ENCODE measurements at regions not wholly inside any gene's neighbourhood (a gene's known extent, or its start where the extent isn't known, plus 50 kb on each side); places are given as distances from the start of the nearest gene placed in this dataset.

GRCh38 chr2:236663287-236664101, 93.9 kb downstream of the ACKR3 start:
- ChIA-PET CTCF (no interaction called here), POLR2A (ENCODE audit: low non-redundant PET) (no interaction called here)
- DNase-seq (ENCODE audit: low spot score) = no peak
- H3K27ac ChIP-seq = no peak overlapping the region
- no peak for TF ChIP-seq CTCF (conservative IDR thresholded peaks at IDR 0.05; ENCODE audit: low read depth)

GRCh38 chr2:236664136-236664535, 94.5 kb downstream of the ACKR3 start:
- H3K27ac ChIP-seq = no peak overlapping the region
- ChIA-PET CTCF (interaction anchor here (1.0 kb wide), 1 partner anchor 16 kb away, joined by 3 read pairs; no protein-coding TSS in a partner anchor), POLR2A (ENCODE audit: low non-redundant PET) (no interaction called here)
- no peak for DNase-seq (ENCODE audit: low spot score)
- no peak for TF ChIP-seq CTCF (conservative IDR thresholded peaks at IDR 0.05; ENCODE audit: low read depth)

- DNase-seq (ENCODE audit: low spot score) = no peak
- ChIA-PET POLR2A (ENCODE audit: low non-redundant PET) (no interaction called here), CTCF (interaction anchor here (1.0 kb wide), 1 partner anchor 15 kb away, joined by 3 read pairs; no protein-coding TSS in a partner anchor)
- TF ChIP-seq CTCF (conservative IDR thresholded peaks at IDR 0.05; ENCODE audit: low read depth) = no peak
- no peak overlapping the region for H3K27ac ChIP-seq
Measured at GRCh38 chr2:236665101-236665500, 95.5 kb downstream of the ACKR3 start.

- H3K27ac ChIP-seq = no peak overlapping the region
- ChIA-PET POLR2A (ENCODE audit: low non-redundant PET) (no interaction called here), CTCF (no interaction called here)
- DNase-seq (ENCODE audit: low spot score) = no peak
- no peak for TF ChIP-seq CTCF (conservative IDR thresholded peaks at IDR 0.05; ENCODE audit: low read depth)
Measured at GRCh38 chr2:236665572-236666118, 96.0 kb downstream of the ACKR3 start.

- H3K27ac ChIP-seq = no peak overlapping the region
- POLR2A ChIA-PET (ENCODE audit: low non-redundant PET) = no interaction called here
- CTCF ChIA-PET = no interaction called here
- DNase-seq (ENCODE audit: low spot score) = no peak
- no peak for TF ChIP-seq CTCF (conservative IDR thresholded peaks at IDR 0.05; ENCODE audit: low read depth)
Measured at GRCh38 chr2:236666646-236667204, 97.1 kb downstream of the ACKR3 start.

GRCh38 chr2:236667526-236667925, 97.9 kb downstream of the ACKR3 start:
- CTCF ChIA-PET = interaction anchor here (0.6 kb wide), 1 partner anchor 157 kb away, joined by 3 read pairs; no protein-coding TSS in a partner anchor
- DNase-seq (ENCODE audit: low spot score) = no peak
- POLR2A ChIA-PET (ENCODE audit: low non-redundant PET) = no interaction called here
- no peak overlapping the region for H3K27ac ChIP-seq
- no peak for TF ChIP-seq CTCF (conservative IDR thresholded peaks at IDR 0.05; ENCODE audit: low read depth)
